Activated B cell treated with CpG ODN at 0.5 μM for 24 hours (primary cell): ENCODE measurements at regions not wholly inside any gene's neighbourhood (a gene's known extent, or its start where the extent isn't known, plus 50 kb on each side); places are given as distances from the start of the nearest gene placed in this dataset.

Experiments used
- ATAC-seq: fragments of 200-7000 bp; cut with Tn5 transposase; one replicate; pipeline ENCODE4 v1.10.0; 2021; ENCODE audit warnings: low read depth, mild to moderate bottlenecking, moderate library complexity
- CTCF ChIA-PET: fragments of 350-600 bp; sonication (Branson Sonifier 250); formaldehyde crosslinking; loops from one replicate; lab custom pipeline; 2021; ENCODE audit warnings: antibody characterized with exemption; lab: Charles Lee
- POLR2A ChIA-PET: fragments of 350-600 bp; sonication (Branson Sonifier 250); formaldehyde crosslinking; loops from one replicate; lab custom pipeline; 2021; ENCODE audit warnings: antibody characterized with exemption; lab: Charles Lee
- DNase-seq: peaks from one replicate; pipeline ENCODE4 v3.0.0; 2022
- H3K27ac Mint-ChIP-seq: one replicate; pipeline ENCODE4 v1.8.0; 2020; ENCODE audit warnings: mixed read lengths
- H3K27me3 Mint-ChIP-seq: one replicate; pipeline ENCODE4 v1.8.0; 2021; ENCODE audit warnings: mixed read lengths
- H3K36me3 Mint-ChIP-seq: one replicate; pipeline ENCODE4 v1.8.0; 2021; ENCODE audit warnings: low read depth, mixed read lengths
- H3K4me1 Mint-ChIP-seq: one replicate; pipeline ENCODE4 v1.8.0; 2021; ENCODE audit warnings: mixed read lengths
- H3K4me3 Mint-ChIP-seq: one replicate; pipeline ENCODE4 v1.8.0; 2020; ENCODE audit warnings: mild to moderate bottlenecking, mixed read lengths
- H3K9me3 Mint-ChIP-seq: one replicate; pipeline ENCODE4 v1.8.0; 2020; ENCODE audit warnings: mixed read lengths
- intact Hi-C: fragments of 100-400 bp; cut with micrococcal nuclease; formaldehyde crosslinking; loops from one replicate; pipeline ENCODE4 v1.15.1; 2024
- TF ChIP-seq, protein P1 (sequence below): fragments of 200-600 bp; IDR thresholded peaks from one replicate; pipeline ENCODE4 v1.8.0; 2022; ENCODE audit warnings: antibody characterized with exemption, mild to moderate bottlenecking

DNA sequence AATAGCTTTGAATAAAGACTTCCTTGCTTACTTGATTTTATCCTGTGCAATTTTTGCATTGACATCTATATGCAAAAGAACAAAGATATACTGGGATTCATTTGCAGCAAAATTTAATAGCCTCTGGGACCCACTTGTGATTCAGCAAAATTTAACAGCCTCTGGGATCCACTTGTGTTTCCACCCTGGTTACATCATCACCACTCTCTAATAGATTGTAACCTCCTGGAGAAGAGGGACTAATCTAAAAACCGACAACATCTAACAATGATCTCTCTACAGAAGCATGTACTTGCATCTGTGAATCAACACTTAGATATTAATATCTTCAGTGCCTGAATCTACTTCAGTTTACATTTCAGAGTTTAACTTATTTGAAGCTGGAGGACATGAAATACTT is 202.0 kb upstream of the CPHXL start:
- Mint-ChIP-seq H3K4me1 (no peaks in the 10 kb centered on the region), H3K4me3 (no peak overlapping the region), H3K27me3 (no peaks in the 10 kb centered on the region), H3K9me3 (peaks cover 8% of the 10 kb centered on the region), H3K27ac (no peak overlapping the region), H3K36me3 (no peaks in the 10 kb centered on the region)
- CTCF ChIA-PET: no interaction called here
- POLR2A ChIA-PET: no interaction called here
- TF ChIP-seq, protein P1, sequence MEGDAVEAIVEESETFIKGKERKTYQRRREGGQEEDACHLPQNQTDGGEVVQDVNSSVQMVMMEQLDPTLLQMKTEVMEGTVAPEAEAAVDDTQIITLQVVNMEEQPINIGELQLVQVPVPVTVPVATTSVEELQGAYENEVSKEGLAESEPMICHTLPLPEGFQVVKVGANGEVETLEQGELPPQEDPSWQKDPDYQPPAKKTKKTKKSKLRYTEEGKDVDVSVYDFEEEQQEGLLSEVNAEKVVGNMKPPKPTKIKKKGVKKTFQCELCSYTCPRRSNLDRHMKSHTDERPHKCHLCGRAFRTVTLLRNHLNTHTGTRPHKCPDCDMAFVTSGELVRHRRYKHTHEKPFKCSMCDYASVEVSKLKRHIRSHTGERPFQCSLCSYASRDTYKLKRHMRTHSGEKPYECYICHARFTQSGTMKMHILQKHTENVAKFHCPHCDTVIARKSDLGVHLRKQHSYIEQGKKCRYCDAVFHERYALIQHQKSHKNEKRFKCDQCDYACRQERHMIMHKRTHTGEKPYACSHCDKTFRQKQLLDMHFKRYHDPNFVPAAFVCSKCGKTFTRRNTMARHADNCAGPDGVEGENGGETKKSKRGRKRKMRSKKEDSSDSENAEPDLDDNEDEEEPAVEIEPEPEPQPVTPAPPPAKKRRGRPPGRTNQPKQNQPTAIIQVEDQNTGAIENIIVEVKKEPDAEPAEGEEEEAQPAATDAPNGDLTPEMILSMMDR: no peak
- no peak for DNase-seq
- no peak for ATAC-seq
- intact Hi-C loops: no loop called here

DNA sequence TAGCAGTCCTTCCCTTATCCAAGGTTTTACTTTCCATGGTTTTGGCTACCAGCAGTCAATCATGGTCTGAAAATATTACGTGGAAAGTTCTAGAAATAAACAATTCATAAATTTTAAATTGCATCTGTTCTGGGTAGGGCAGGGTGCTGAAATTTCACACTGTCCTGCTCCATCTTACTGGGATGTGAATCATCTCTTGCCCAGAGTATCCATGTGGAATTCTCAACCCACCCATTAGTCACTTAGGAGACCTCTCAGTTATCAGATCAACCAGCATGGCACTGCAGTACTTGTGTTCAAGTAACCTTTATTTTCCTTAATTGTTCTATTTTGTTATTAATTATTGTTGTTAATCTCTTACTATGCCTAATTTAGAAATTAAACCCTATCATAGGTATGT is 202.8 kb upstream of the CPHXL start:
- Mint-ChIP-seq H3K36me3 (no peaks in the 10 kb centered on the region), H3K27me3 (no peaks in the 10 kb centered on the region), H3K4me3 (no peak overlapping the region), H3K4me1 (no peaks in the 10 kb centered on the region), H3K9me3 (peaks cover 8% of the 10 kb centered on the region), H3K27ac (no peak overlapping the region)
- TF ChIP-seq, protein P1: no peak
- ATAC-seq (no peak), DNase-seq (no peak)
- intact Hi-C loops: no loop called here
- ChIA-PET POLR2A (no interaction called here), CTCF (no interaction called here)

DNA sequence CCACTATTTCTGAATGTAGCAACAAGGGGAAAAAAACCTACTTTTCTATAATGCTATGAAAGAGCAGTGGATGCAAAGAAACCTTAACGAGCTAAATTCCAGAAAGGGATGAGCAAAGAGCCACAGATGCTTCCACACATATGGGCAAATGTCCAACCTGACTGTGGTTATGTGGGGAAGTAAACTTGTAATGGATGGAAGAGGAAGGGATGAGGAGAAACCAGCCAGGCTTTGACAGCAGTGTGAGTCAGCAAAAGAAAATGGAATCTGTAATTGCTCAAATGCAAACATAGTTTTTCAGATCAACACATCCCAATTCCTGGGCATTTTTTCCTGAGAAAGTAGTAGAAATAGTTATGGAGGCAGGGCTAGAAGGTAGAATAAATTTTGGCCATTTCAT is 204.8 kb upstream of the CPHXL start:
- ATAC-seq (no peak), DNase-seq (no peak)
- intact Hi-C loops: no loop called here
- no peak overlapping the region for H3K4me3 Mint-ChIP-seq
- CTCF ChIA-PET: no interaction called here
- TF ChIP-seq, protein P1: no peak
- POLR2A ChIA-PET: no interaction called here
- H3K4me1 Mint-ChIP-seq: no peaks in the 10 kb centered on the region
- no peaks in the 10 kb centered on the region for H3K36me3 Mint-ChIP-seq
- H3K27me3 Mint-ChIP-seq: no peaks in the 10 kb centered on the region
- H3K9me3 Mint-ChIP-seq: peaks cover 8% of the 10 kb centered on the region
- H3K27ac Mint-ChIP-seq: no peak overlapping the region

DNA sequence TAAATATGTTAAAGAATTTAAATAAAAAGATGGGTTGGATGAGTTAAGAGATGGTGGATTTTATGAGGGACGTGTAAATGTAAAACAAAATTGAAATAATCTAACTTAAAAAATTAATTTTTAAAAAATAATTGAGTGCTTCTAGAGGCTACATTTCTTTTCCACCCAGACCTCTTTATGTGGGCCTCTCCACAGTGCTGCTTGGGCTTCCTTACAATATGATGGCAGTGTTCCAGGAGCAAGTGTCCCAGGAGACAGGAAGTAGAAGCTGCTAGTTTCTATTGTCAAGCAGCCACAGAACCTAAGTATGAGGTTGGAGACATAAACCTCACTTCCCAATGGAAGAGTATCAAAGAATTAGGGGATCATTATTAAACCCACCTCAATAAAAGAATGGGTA is 205.7 kb upstream of the CPHXL start:
- Mint-ChIP-seq H3K27me3 (no peaks in the 10 kb centered on the region), H3K9me3 (peaks cover 8% of the 10 kb centered on the region), H3K4me3 (no peak overlapping the region), H3K4me1 (no peaks in the 10 kb centered on the region), H3K27ac (no peak overlapping the region), H3K36me3 (no peaks in the 10 kb centered on the region)
- TF ChIP-seq, protein P1: no peak
- DNase-seq (no peak), ATAC-seq (no peak)
- intact Hi-C loops: no loop called here
- ChIA-PET POLR2A (no interaction called here), CTCF (no interaction called here)

DNA sequence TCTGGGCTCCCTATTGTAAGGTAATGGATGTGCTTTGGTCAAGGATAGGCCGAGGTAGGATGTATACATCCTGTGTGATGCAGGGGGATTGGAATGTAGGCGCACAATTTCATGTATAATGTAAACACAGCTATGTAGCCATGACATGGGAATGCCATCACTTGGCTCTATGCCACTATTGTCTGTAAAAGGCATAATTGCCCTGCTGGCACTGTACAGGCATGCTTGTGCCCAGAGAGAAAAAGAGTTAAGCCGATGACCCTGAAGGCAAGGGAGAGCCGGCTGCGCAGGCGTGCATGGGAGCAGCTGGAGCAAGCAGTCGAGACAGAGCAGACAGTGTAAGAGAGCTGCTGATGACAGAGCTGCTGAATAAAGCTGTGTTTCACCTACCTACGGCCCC is 212.5 kb upstream of the CPHXL start:
- ChIA-PET POLR2A (no interaction called here), CTCF (no interaction called here)
- H3K27me3 Mint-ChIP-seq: no peaks in the 10 kb centered on the region
- ATAC-seq (no peak), DNase-seq (no peak)
- intact Hi-C loops: no loop called here
- H3K4me1 Mint-ChIP-seq: no peaks in the 10 kb centered on the region
- no peaks in the 10 kb centered on the region for H3K36me3 Mint-ChIP-seq
- no peaks in the 10 kb centered on the region for H3K9me3 Mint-ChIP-seq
- TF ChIP-seq, protein P1: no peak
- no peak overlapping the region for H3K27ac Mint-ChIP-seq
- H3K4me3 Mint-ChIP-seq: no peak overlapping the region
